GM19099 (cell line): ENCODE measurements at regions not wholly inside any gene's neighbourhood (a gene's known extent, or its start where the extent isn't known, plus 50 kb on each side); places are given as distances from the start of the nearest gene placed in this dataset.

Experiments used
- POLR2A ChIP-seq: IDR thresholded peaks from 3 replicates; pipeline ENCODE4 v1.6.1; 2011; ENCODE audit warnings: low read depth; ENCODE audit not compliant: insufficient read length; ENCODE audit errors: extremely low read depth

GRCh38 chr6:105759946-105760345 is 326.2 kb upstream of the PRDM1 start:
- TF ChIP-seq POLR2A = no peak

GRCh38 chr6:105759015-105759414 is 327.1 kb upstream of the PRDM1 start:
- no peak for TF ChIP-seq POLR2A

- no peak for TF ChIP-seq POLR2A
These were observed 328.5 kb upstream of the PRDM1 start for GRCh38 chr6:105757512-105758200.

- TF ChIP-seq POLR2A = no peak
These were observed 330.3 kb upstream of the PRDM1 start for GRCh38 chr6:105755885-105756284.

- TF ChIP-seq POLR2A = no peak
These were observed 332.4 kb upstream of the PRDM1 start for GRCh38 chr6:105753620-105754211.

GRCh38 chr6:105753207-105753606 is 332.9 kb upstream of the PRDM1 start:
- TF ChIP-seq POLR2A = no peak

- no peak for TF ChIP-seq POLR2A
These were observed 336.0 kb upstream of the PRDM1 start for GRCh38 chr6:105750089-105750488.

- TF ChIP-seq POLR2A = no peak
These were observed 337.4 kb upstream of the PRDM1 start for GRCh38 chr6:105748737-105749161.

GRCh38 chr6:105747823-105748405 is 338.2 kb upstream of the PRDM1 start:
- no peak for TF ChIP-seq POLR2A

GRCh38 chr6:105746509-105746908 is 339.6 kb upstream of the PRDM1 start:
- TF ChIP-seq POLR2A = no peak

GRCh38 chr6:105746130-105746505 is 340.0 kb upstream of the PRDM1 start:
- no peak for TF ChIP-seq POLR2A

- TF ChIP-seq POLR2A = no peak
These were observed 340.5 kb upstream of the PRDM1 start for GRCh38 chr6:105745464-105746129.

GRCh38 chr6:105744815-105745214 is 341.3 kb upstream of the PRDM1 start:
- no peak for TF ChIP-seq POLR2A

GRCh38 chr6:105740946-105741645 is 338.2 kb upstream of the PREP start:
- no peak for TF ChIP-seq POLR2A

GRCh38 chr6:105739764-105740163 is 336.9 kb upstream of the PREP start:
- TF ChIP-seq POLR2A = no peak
